HG02970 (cell line): ENCODE measurements at regions not wholly inside any gene's neighbourhood (a gene's known extent, or its start where the extent isn't known, plus 50 kb on each side); places are given as distances from the start of the nearest gene placed in this dataset.
"Not testable (repeated sequence)": the region's sequence is repeated elsewhere in the genome, so short reads cannot be mapped to it uniquely, and the experiment has no call there.

Experiments used
- ATAC-seq: cut with Tn5 transposase; IDR thresholded peaks from one replicate; pipeline ENCODE4 v1.9.1; 2021; ENCODE audit warnings: mild to moderate bottlenecking, moderate library complexity, moderate number of reproducible peaks; ENCODE audit not compliant: unreplicated experiment, low FRiP score

- ATAC-seq, result no peak
Measured at GRCh38 chr18:8912348-8913326, 189.9 kb upstream of the NDUFV2 start.

- not testable (repeated sequence) for ATAC-seq
Measured at GRCh38 chr18:8913606-8914403, 188.7 kb upstream of the NDUFV2 start.

GRCh38 chr18:8914404-8915264 lies 187.9 kb upstream of the NDUFV2 start:
- not testable (repeated sequence) for ATAC-seq

- not testable (repeated sequence) for ATAC-seq
Measured at GRCh38 chr18:8920856-8921787, 181.4 kb upstream of the NDUFV2 start.

GRCh38 chr18:8926464-8926863 lies 176.0 kb upstream of the NDUFV2 start:
- ATAC-seq, result no peak

GRCh38 chr18:8928044-8928443 lies 174.5 kb upstream of the NDUFV2 start:
- no peak for ATAC-seq

- ATAC-seq, result no peak
Measured at GRCh38 chr18:8928847-8929780, 173.4 kb upstream of the NDUFV2 start.

GRCh38 chr18:8930990-8931616 lies 171.4 kb upstream of the NDUFV2 start:
- no peak for ATAC-seq

GRCh38 chr18:8932866-8933265 lies 169.6 kb upstream of the NDUFV2 start:
- no peak for ATAC-seq

- ATAC-seq, result no peak
Measured at GRCh38 chr18:8933714-8934284, 168.7 kb upstream of the NDUFV2 start.

GRCh38 chr18:8935346-8935745 lies 167.2 kb upstream of the NDUFV2 start:
- ATAC-seq, result not testable (repeated sequence)

- no peak for ATAC-seq
Measured at GRCh38 chr18:8936619-8937018, 165.9 kb upstream of the NDUFV2 start.

- no peak for ATAC-seq
Measured at GRCh38 chr18:8937160-8938094, 165.1 kb upstream of the NDUFV2 start.

- no peak for ATAC-seq
Measured at GRCh38 chr18:8938817-8939216, 163.7 kb upstream of the NDUFV2 start.

- ATAC-seq, result no peak
Measured at GRCh38 chr18:8942021-8942908, 160.2 kb upstream of the NDUFV2 start.
